ENCODE measurements at regions not wholly inside any gene's neighbourhood (a gene's known extent, or its start where the extent isn't known, plus 50 kb on each side); places are given as distances from the start of the nearest gene placed in this dataset.

- TF ChIP-seq POLR2A (IDR thresholded peaks at IDR 0.05) (no peak), CTCF (IDR thresholded peaks at IDR 0.05) (no peak), POLR2AphosphoS5 (IDR thresholded peaks at IDR 0.05) (no peak)
Measured at GRCh38 chr5:111847052-111847925, 90.3 kb upstream of the NREP start.
